GM12878 (cell line): ENCODE measurements at regions not wholly inside any gene's neighbourhood (a gene's known extent, or its start where the extent isn't known, plus 50 kb on each side); places are given as distances from the start of the nearest gene placed in this dataset.

Source experiments
- ATAC-seq: fragments of 200-7000 bp; cut with Tn5 transposase; 3 replicates; pipeline ENCODE4 v1.9.1; 2020; ENCODE audit warnings: mild to moderate bottlenecking, moderate library complexity
- BruUV-seq: library from RNA; stranded (reverse); fragments of 400-500 nt; replicated peaks from 2 replicates; lab custom pipeline; 2021; lab: Mats Ljungman, UMichigan
- CTCF ChIA-PET: fragments of 300-600 bp; sonication (Branson Sonifier 250); formaldehyde crosslinking; extraction: SDS; loops from one replicate; lab custom pipeline; 2021; ENCODE audit warnings: inconsistent platforms; lab: Yijun Ruan, JAX
- POLR2A ChIA-PET: fragments of 350-600 bp; formaldehyde crosslinking; extraction: SDS; loops from one replicate; lab custom pipeline; 2021; ENCODE audit warnings: inconsistent platforms; lab: Charles Lee
- RAD21 ChIA-PET: fragments of 300-600 bp; sonication (Branson Sonifier 250); formaldehyde crosslinking; loops from one replicate; lab custom pipeline; 2023; ENCODE audit warnings: antibody characterized with exemption; ENCODE audit not compliant: unreplicated experiment; lab: Charles Lee
- SMC1A ChIA-PET: fragments of 300-600 bp; sonication (Branson Sonifier 250); formaldehyde crosslinking; loops from one replicate; lab custom pipeline; 2023; ENCODE audit not compliant: unreplicated experiment, uncharacterized antibody; lab: Charles Lee
- DNase-seq: peaks from one replicate; pipeline ENCODE4 v3.0.0-alpha.2; 2011; ENCODE audit warnings: low read depth, low spot score
- FAIRE-seq: peaks from 3 replicates; lab custom pipeline; 2011; peaks lifted over from hg19 to GRCh38; lab: Jason Lieb, UNC
- H2AFZ ChIP-seq: 2 replicates; pipeline ENCODE4 v1.6.0; 2011; ENCODE audit warnings: low read depth, low read length, control low read depth; ENCODE audit not compliant: control insufficient read depth
- H3K27ac ChIP-seq: 2 replicates; pipeline ENCODE4 v1.5.1; 2011; ENCODE audit warnings: control low read depth; ENCODE audit not compliant: control insufficient read depth, insufficient read depth
- H3K27me3 ChIP-seq, 2 experiments: replicated peaks in 1 of 2; 2 replicates each; pipeline versions ENCODE4 v1.6.0 to v1.6.1; 2011; ENCODE audit warnings: low read length in 1 of 2; ENCODE audit not compliant: control insufficient read depth in 2 of 2, insufficient read depth in 2 of 2
- H3K36me3 ChIP-seq, 2 experiments: 2 replicates each; pipeline ENCODE4 v1.5.1; 2011; ENCODE audit warnings: low read length in 1 of 2; ENCODE audit not compliant: control insufficient read depth in 2 of 2, insufficient read depth in 2 of 2
- H3K4me1 ChIP-seq: 2 replicates; pipeline ENCODE4 v1.6.1; 2011; ENCODE audit warnings: mild to moderate bottlenecking, low read length, moderate library complexity, mixed read lengths; ENCODE audit not compliant: control insufficient read depth, insufficient read depth
- H3K4me2 ChIP-seq: 2 replicates; pipeline ENCODE4 v1.6.0; 2011; ENCODE audit warnings: control low read depth; ENCODE audit not compliant: control insufficient read depth, insufficient read depth
- H3K4me3 ChIP-seq: fragments of 200-600 bp; sonication (generic); 2 replicates; pipeline ENCODE4 v1.5.1; 2016
- H3K79me2 ChIP-seq: 2 replicates; pipeline ENCODE4 v1.6.0; 2011; ENCODE audit warnings: low read length; ENCODE audit not compliant: control insufficient read depth, insufficient read depth
- H3K9ac ChIP-seq: 2 replicates; pipeline ENCODE4 v1.8.0; 2011; ENCODE audit warnings: low read length, control low read depth, mixed read lengths; ENCODE audit not compliant: control insufficient read depth, insufficient read depth
- H3K9me3 ChIP-seq: replicated peaks from 3 replicates; pipeline ENCODE4 v1.5.1; 2011; ENCODE audit warnings: mild to moderate bottlenecking, low read length; ENCODE audit not compliant: control insufficient read depth, insufficient read depth
- H4K20me1 ChIP-seq: 2 replicates; pipeline ENCODE4 v1.6.0; 2011; ENCODE audit not compliant: control insufficient read depth, insufficient read depth
- ETV6 ChIP-seq, 2 experiments: fragments of 450-650 bp in 1 of 2; IDR thresholded peaks in 1 of 2; conservative IDR thresholded peaks in 1 of 2; 2 replicates each; pipeline ENCODE4 v1.6.1; 2014; ENCODE audit warnings: antibody characterized with exemption in 1 of 2, borderline replicate concordance in 1 of 2, low read depth in 1 of 2, mild to moderate bottlenecking in 1 of 2, moderate library complexity in 1 of 2
- HDAC6 ChIP-seq: fragments of 200-600 bp; sonication (generic); IDR thresholded peaks from one replicate; pipeline ENCODE4 v1.8.0; 2017; ENCODE audit warnings: antibody characterized with exemption; ENCODE audit not compliant: unreplicated experiment
- IRF4 ChIP-seq: IDR thresholded peaks from 2 replicates; pipeline ENCODE4 v1.6.1; 2011; ENCODE audit warnings: low read depth, low read length
- NR2F1 ChIP-seq: fragments of 450-650 bp; conservative IDR thresholded peaks from 2 replicates; pipeline ENCODE4 v1.6.1; 2017; ENCODE audit warnings: mild to moderate bottlenecking
- RAD51 ChIP-seq: fragments of 450-650 bp; IDR thresholded peaks from 2 replicates; pipeline ENCODE4 v1.6.1; 2016; ENCODE audit warnings: moderate library complexity, mild to moderate bottlenecking, inconsistent platforms
- SPI1 ChIP-seq: IDR thresholded peaks from 2 replicates; pipeline ENCODE4 v1.6.1; 2011; ENCODE audit warnings: low read depth, mild to moderate bottlenecking, low read length, moderate library complexity, borderline replicate concordance; ENCODE audit not compliant: insufficient read depth
- WGBS: methylation state at CpG from one replicate; pipeline ENCODE4 v1.1.6; 2016; ENCODE audit warnings: low lambda C conversion rate; ENCODE audit not compliant: insufficient replicate concordance, insufficient coverage; ENCODE audit errors: missing lambda C conversion rate; 5-methylcytosine and 5-hydroxymethylcytosine counted together
- in situ Hi-C: fragments of 300-500 bp; cut with MboI; formaldehyde crosslinking; loops from 9 replicates; pipeline ENCODE4 v1.14.3; 2018; ENCODE audit warnings: mixed read lengths
- intact Hi-C: fragments of 100-400 bp; cut with micrococcal nuclease; formaldehyde crosslinking; loops from one replicate; pipeline ENCODE4 v1.14.2; 2022; ENCODE audit not compliant: unreplicated experiment
- TF ChIP-seq, protein P1 (sequence below): fragments of 450-650 bp; formaldehyde crosslinking; IDR thresholded peaks from 2 replicates; pipeline ENCODE4 v1.5.0; 2022; ENCODE audit warnings: mild to moderate bottlenecking, missing genetic modification characterization
- TF ChIP-seq, protein P2 (sequence below): fragments of 150-350 bp; IDR thresholded peaks from 2 replicates; pipeline ENCODE4 v1.6.1; 2014; ENCODE audit warnings: mild to moderate bottlenecking, low read depth, low read length
- TF ChIP-seq, protein P3 (sequence below): fragments of 450-650 bp; IDR thresholded peaks from 2 replicates; pipeline ENCODE4 v1.6.1; 2017; ENCODE audit warnings: low read depth, mild to moderate bottlenecking, moderate library complexity
- TF ChIP-seq, protein P4 (sequence below): IDR thresholded peaks from 2 replicates; pipeline ENCODE4 v1.6.1; 2011; ENCODE audit warnings: low read depth, low read length, improper control_type of control experiment, borderline replicate concordance

DNA sequence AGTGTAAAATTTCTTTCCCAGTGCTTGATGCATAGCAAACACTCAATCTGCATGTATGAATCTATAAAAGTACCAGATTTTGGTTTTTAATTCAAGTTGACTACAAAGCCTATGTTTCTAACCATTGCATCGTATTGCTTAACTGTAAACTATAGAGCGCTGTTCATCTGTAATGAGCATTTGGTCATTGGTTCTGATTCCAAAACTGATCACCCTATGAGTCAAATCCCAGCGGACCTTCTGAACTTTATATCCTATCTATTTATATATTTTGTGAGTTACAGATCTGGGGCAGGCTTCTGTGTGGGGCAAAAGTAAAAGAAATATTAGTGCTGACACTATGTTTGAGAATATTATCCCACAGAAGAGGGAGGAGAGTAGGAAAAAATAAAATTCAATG is 305.7 kb upstream of the TNC start:
- POLR2A ChIA-PET = no interaction called here
- in situ Hi-C loops (no loop called here), intact Hi-C loops (no loop called here)
- Histone ChIP-seq H3K79me2 (no peaks in the 10 kb centered on the region), H3K9me3 (no peaks in the 10 kb centered on the region; the same call in 2 of the 3 replicates), H2AFZ (no peak overlapping the region), H3K4me1 (no peaks in the 10 kb centered on the region), H3K27ac (no peak overlapping the region), H3K36me3 (no peaks in the 10 kb centered on the region), H3K27me3 (no peaks in the 10 kb centered on the region), H3K9ac (no peak overlapping the region), H4K20me1 (no peaks in the 10 kb centered on the region), H3K4me3 (no peak overlapping the region), H3K4me2 (no peak overlapping the region)
- SMC1A ChIA-PET = no interaction called here
- CTCF ChIA-PET = interaction anchor here (1.0 kb wide), 1 partner anchor 16 kb away, joined by 4 read pairs; no protein-coding TSS in a partner anchor
- 12% methylated on average over 3 of the region's 3 CpGs for WGBS
- no TSS peak for BruUV-seq
- DNase-seq (no peak), FAIRE-seq (no peak), ATAC-seq (no peak)
- TF ChIP-seq, protein P1, sequence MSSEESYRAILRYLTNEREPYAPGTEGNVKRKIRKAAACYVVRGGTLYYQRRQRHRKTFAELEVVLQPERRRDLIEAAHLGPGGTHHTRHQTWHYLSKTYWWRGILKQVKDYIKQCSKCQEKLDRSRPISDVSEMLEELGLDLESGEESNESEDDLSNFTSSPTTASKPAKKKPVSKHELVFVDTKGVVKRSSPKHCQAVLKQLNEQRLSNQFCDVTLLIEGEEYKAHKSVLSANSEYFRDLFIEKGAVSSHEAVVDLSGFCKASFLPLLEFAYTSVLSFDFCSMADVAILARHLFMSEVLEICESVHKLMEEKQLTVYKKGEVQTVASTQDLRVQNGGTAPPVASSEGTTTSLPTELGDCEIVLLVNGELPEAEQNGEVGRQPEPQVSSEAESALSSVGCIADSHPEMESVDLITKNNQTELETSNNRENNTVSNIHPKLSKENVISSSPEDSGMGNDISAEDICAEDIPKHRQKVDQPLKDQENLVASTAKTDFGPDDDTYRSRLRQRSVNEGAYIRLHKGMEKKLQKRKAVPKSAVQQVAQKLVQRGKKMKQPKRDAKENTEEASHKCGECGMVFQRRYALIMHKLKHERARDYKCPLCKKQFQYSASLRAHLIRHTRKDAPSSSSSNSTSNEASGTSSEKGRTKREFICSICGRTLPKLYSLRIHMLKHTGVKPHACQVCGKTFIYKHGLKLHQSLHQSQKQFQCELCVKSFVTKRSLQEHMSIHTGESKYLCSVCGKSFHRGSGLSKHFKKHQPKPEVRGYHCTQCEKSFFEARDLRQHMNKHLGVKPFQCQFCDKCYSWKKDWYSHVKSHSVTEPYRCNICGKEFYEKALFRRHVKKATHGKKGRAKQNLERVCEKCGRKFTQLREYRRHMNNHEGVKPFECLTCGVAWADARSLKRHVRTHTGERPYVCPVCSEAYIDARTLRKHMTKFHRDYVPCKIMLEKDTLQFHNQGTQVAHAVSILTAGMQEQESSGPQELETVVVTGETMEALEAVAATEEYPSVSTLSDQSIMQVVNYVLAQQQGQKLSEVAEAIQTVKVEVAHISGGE (CRISPR knock-in tag) = no peak
- no peak for TF ChIP-seq SPI1
- RAD21 ChIA-PET = no interaction called here

DNA sequence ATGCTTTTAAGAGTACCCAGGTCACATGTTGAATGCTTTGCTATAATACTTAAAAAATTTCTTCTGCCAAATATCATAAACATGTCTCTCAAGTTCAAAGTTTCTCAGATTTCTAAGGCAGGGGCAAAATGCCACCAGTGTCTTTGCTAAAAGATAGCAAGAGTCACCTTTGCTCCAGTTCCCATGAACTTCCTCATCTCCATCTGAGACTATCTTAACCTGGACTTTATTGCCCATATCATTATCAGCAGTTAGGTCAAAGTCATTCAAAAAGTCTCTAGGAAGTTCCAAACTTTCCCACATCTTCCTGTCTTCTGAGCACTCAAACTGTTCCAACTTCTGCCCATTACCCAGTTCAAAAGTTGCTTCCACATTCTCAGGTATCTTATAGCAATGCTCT is 307.6 kb upstream of the TNC start:
- no TSS peak for BruUV-seq
- ChIA-PET POLR2A (no interaction called here), RAD21 (no interaction called here), SMC1A (no interaction called here), CTCF (no interaction called here)
- intact Hi-C loops (no loop called here), in situ Hi-C loops (no loop called here)
- Histone ChIP-seq H2AFZ (no peak overlapping the region), H3K9me3 (no peaks in the 10 kb centered on the region; the same call in 2 of the 3 replicates), H3K27me3 (no peaks in the 10 kb centered on the region), H4K20me1 (no peaks in the 10 kb centered on the region), H3K4me1 (no peaks in the 10 kb centered on the region), H3K36me3 (no peaks in the 10 kb centered on the region), H3K79me2 (no peaks in the 10 kb centered on the region), H3K9ac (no peak overlapping the region), H3K27ac (no peak overlapping the region), H3K4me3 (no peak overlapping the region), H3K4me2 (no peak overlapping the region)
- ATAC-seq (no peak), DNase-seq (no peak), FAIRE-seq (no peak)
- TF ChIP-seq HDAC6 = no peak
- TF ChIP-seq, protein P2, sequence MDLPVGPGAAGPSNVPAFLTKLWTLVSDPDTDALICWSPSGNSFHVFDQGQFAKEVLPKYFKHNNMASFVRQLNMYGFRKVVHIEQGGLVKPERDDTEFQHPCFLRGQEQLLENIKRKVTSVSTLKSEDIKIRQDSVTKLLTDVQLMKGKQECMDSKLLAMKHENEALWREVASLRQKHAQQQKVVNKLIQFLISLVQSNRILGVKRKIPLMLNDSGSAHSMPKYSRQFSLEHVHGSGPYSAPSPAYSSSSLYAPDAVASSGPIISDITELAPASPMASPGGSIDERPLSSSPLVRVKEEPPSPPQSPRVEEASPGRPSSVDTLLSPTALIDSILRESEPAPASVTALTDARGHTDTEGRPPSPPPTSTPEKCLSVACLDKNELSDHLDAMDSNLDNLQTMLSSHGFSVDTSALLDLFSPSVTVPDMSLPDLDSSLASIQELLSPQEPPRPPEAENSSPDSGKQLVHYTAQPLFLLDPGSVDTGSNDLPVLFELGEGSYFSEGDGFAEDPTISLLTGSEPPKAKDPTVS = no peak
- TF ChIP-seq ETV6 (conservative IDR thresholded peaks at IDR 0.05 in 1 of 2, IDR thresholded peaks at IDR 0.05 in 1 of 2; ENCODE audit: borderline replicate concordance in 1 of 2, low read depth in 1 of 2) = no peak
- no peak for TF ChIP-seq NR2F1
- TF ChIP-seq, protein P3, sequence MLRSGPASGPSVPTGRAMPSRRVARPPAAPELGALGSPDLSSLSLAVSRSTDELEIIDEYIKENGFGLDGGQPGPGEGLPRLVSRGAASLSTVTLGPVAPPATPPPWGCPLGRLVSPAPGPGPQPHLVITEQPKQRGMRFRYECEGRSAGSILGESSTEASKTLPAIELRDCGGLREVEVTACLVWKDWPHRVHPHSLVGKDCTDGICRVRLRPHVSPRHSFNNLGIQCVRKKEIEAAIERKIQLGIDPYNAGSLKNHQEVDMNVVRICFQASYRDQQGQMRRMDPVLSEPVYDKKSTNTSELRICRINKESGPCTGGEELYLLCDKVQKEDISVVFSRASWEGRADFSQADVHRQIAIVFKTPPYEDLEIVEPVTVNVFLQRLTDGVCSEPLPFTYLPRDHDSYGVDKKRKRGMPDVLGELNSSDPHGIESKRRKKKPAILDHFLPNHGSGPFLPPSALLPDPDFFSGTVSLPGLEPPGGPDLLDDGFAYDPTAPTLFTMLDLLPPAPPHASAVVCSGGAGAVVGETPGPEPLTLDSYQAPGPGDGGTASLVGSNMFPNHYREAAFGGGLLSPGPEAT = no peak
- no peak for TF ChIP-seq RAD51
- no peak for TF ChIP-seq IRF4
- TF ChIP-seq, protein P4, sequence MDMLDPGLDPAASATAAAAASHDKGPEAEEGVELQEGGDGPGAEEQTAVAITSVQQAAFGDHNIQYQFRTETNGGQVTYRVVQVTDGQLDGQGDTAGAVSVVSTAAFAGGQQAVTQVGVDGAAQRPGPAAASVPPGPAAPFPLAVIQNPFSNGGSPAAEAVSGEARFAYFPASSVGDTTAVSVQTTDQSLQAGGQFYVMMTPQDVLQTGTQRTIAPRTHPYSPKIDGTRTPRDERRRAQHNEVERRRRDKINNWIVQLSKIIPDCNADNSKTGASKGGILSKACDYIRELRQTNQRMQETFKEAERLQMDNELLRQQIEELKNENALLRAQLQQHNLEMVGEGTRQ = no peak
